MCF 10A (cell line): ENCODE measurements at regions not wholly inside any gene's neighbourhood (a gene's known extent, or its start where the extent isn't known, plus 50 kb on each side); places are given as distances from the start of the nearest gene placed in this dataset.

Experiments
- BruUV-seq: library from RNA; stranded (reverse); fragments of 400-500 nt; replicated peaks from 2 replicates; lab custom pipeline; 2021; lab: Mats Ljungman, UMichigan
- CTCF ChIA-PET: fragments of 300-600 bp; sonication (Branson Sonifier 250); formaldehyde crosslinking; extraction: SDS; loops from one replicate; lab custom pipeline; 2021; ENCODE audit warnings: antibody characterized with exemption, inconsistent platforms; lab: Yijun Ruan, JAX
- POLR2A ChIA-PET: fragments of 300-600, 350-650 bp; sonication (Branson Sonifier 250); formaldehyde crosslinking; extraction: SDS; loops from one replicate; lab custom pipeline; 2020; ENCODE audit warnings: antibody characterized with exemption, inconsistent platforms; lab: Yijun Ruan, JAX
- DNase-seq: peaks from one replicate; pipeline ENCODE4 v3.0.0-alpha.2; 2018; ENCODE audit not compliant: unreplicated experiment
- H3K27ac Mint-ChIP-seq: one replicate; pipeline ENCODE4 v1.8.0; 2022; ENCODE audit warnings: mild to moderate bottlenecking, low read depth, mixed read lengths; ENCODE audit not compliant: unreplicated experiment
- H3K27me3 Mint-ChIP-seq: one replicate; pipeline ENCODE4 v1.8.0; 2022; ENCODE audit warnings: mixed read lengths; ENCODE audit not compliant: insufficient read depth, unreplicated experiment
- H3K36me3 Mint-ChIP-seq: one replicate; pipeline ENCODE4 v1.8.0; 2022; ENCODE audit warnings: mild to moderate bottlenecking, moderate library complexity, mixed read lengths; ENCODE audit not compliant: insufficient read depth, unreplicated experiment
- H3K4me1 Mint-ChIP-seq: one replicate; pipeline ENCODE4 v1.8.0; 2022; ENCODE audit warnings: mixed read lengths; ENCODE audit not compliant: insufficient read depth, unreplicated experiment
- H3K4me3 Mint-ChIP-seq: one replicate; pipeline ENCODE4 v1.8.0; 2022; ENCODE audit warnings: mild to moderate bottlenecking, moderate library complexity, mixed read lengths; ENCODE audit not compliant: unreplicated experiment
- H3K9me3 Mint-ChIP-seq: one replicate; pipeline ENCODE4 v1.8.0; 2022; ENCODE audit warnings: mixed read lengths; ENCODE audit not compliant: unreplicated experiment
- intact Hi-C: fragments of 100-400 bp; cut with micrococcal nuclease; formaldehyde crosslinking; loops from 2 replicates; pipeline ENCODE4 v1.14.1; 2022
- TF ChIP-seq, protein P1 (sequence below): fragments of 200-600 bp; IDR thresholded peaks from one replicate; pipeline ENCODE4 v1.8.0; 2022; ENCODE audit warnings: antibody characterized with exemption, mild to moderate bottlenecking; ENCODE audit not compliant: unreplicated experiment

DNA sequence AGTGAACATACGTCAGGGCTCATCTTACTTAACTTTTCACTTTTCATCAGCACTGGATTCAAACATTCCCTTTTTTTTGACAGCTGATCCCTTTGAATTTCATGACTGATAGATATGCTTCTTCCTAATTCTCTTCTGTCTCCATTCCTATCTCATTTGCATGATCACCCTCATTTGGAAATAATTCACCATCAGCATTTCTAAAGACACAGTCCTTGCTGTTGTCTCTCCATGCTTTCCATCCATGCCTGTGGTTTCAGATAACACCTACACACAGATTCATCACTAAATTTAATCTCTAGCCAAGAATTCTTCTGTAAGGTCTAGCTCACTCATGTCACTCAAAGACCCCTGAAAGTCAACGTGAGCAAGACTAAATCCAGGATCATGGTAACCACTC is 228.4 kb upstream of the BTBD3 start:
- DNase-seq, result no peak
- intact Hi-C loops, result no loop called here
- Mint-ChIP-seq H3K9me3 (no peaks in the 10 kb centered on the region), H3K27ac (no peak overlapping the region), H3K27me3 (no peaks in the 10 kb centered on the region), H3K4me1 (no peaks in the 10 kb centered on the region), H3K4me3 (no peak overlapping the region), H3K36me3 (no peaks in the 10 kb centered on the region)
- BruUV-seq, result no TSS peak
- TF ChIP-seq, protein P1, sequence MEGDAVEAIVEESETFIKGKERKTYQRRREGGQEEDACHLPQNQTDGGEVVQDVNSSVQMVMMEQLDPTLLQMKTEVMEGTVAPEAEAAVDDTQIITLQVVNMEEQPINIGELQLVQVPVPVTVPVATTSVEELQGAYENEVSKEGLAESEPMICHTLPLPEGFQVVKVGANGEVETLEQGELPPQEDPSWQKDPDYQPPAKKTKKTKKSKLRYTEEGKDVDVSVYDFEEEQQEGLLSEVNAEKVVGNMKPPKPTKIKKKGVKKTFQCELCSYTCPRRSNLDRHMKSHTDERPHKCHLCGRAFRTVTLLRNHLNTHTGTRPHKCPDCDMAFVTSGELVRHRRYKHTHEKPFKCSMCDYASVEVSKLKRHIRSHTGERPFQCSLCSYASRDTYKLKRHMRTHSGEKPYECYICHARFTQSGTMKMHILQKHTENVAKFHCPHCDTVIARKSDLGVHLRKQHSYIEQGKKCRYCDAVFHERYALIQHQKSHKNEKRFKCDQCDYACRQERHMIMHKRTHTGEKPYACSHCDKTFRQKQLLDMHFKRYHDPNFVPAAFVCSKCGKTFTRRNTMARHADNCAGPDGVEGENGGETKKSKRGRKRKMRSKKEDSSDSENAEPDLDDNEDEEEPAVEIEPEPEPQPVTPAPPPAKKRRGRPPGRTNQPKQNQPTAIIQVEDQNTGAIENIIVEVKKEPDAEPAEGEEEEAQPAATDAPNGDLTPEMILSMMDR, result no peak
- CTCF ChIA-PET, result interaction anchor here (0.9 kb wide), 1 partner anchor 20 kb away, joined by 5 read pairs; no protein-coding TSS in a partner anchor
- POLR2A ChIA-PET, result no interaction called here

DNA sequence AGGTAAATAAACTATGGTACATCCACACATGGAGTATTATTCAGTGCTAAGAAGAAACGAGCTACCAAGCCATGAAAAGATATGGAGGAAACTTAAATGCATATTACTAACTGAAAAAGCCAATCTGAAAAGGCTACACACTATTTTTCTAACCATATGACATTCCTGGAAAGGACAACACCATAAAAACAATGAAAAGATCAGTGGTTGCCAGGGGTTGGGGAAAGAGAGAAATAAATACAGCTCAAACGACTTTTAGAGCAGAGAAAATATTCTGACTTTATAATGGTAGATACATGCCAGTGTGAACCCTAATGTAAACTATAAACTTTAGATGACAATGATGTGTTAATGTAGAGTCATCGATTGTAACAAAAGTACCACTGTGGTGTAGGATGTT is 225.9 kb upstream of the BTBD3 start:
- no peak overlapping the region for H3K27ac Mint-ChIP-seq
- DNase-seq, result no peak
- BruUV-seq, result no TSS peak
- ChIA-PET CTCF (interaction anchor here (0.7 to 1.1 kb wide), 2 partner anchors 8 to 485 kb away, joined by 3 to 4 read pairs; no protein-coding TSS in a partner anchor), POLR2A (interaction anchor here (0.5 to 0.8 kb wide), 3 partner anchors 243 to 573 kb away, joined by 3 read pairs; no protein-coding TSS in a partner anchor)
- H3K4me1 Mint-ChIP-seq, result no peaks in the 10 kb centered on the region
- TF ChIP-seq, protein P1, result no peak
- no peaks in the 10 kb centered on the region for H3K9me3 Mint-ChIP-seq
- H3K4me3 Mint-ChIP-seq, result no peak overlapping the region
- intact Hi-C loops, result no loop called here
- H3K36me3 Mint-ChIP-seq, result no peaks in the 10 kb centered on the region
- no peaks in the 10 kb centered on the region for H3K27me3 Mint-ChIP-seq

DNA sequence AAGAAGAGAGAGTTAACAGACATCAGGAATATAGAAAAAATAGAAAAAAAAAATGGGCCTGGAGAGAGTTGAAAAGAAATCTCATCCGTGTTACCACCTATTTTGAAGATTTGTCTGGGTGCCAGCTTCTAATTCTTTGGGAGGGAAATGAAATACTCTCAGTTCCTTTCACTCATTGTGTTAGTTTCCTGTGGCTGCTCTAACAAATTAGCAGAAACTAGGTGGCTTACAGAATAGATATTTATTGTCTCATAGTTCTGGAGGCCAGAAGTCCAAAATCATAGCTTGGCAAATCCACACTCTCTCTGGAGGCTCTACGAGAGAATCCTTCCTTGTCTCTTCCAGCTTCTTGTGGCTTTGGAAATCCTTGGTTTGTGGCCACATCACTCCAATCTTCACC is 225.1 kb upstream of the BTBD3 start:
- ChIA-PET POLR2A (interaction anchor here (0.5 to 0.8 kb wide), 5 partner anchors 13 to 1070 kb away, joined by 3 read pairs; no protein-coding TSS in a partner anchor), CTCF (interaction anchor here (0.6 to 1.2 kb wide), 6 partner anchors 9 to 655 kb away, joined by 3 to 9 read pairs (median 3); no protein-coding TSS in a partner anchor)
- no peaks in the 10 kb centered on the region for H3K36me3 Mint-ChIP-seq
- no peak overlapping the region for H3K27ac Mint-ChIP-seq
- no peaks in the 10 kb centered on the region for H3K4me1 Mint-ChIP-seq
- no peaks in the 10 kb centered on the region for H3K27me3 Mint-ChIP-seq
- H3K4me3 Mint-ChIP-seq, result no peak overlapping the region
- BruUV-seq, result no TSS peak
- intact Hi-C loops, result no loop called here
- TF ChIP-seq, protein P1, result no peak
- DNase-seq, result no peak
- no peaks in the 10 kb centered on the region for H3K9me3 Mint-ChIP-seq

DNA sequence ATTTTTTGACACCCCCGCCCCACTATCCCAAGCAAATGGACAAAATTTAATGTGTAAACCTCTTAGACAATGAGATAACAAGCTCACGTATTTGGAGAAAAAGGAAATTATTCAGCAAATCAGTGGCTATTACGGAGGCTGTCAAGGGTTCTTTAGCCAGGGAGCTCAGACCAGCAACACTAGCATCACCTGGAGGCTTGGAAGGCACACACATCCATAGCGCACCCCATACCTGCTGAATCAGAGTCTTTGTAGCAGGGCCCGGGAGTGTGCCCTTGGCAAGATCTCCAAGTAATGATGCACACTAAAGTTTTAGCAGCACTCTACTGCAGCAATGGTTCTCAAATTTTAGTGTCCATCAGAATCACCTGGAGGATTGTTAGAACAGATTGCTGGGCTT is 223.2 kb upstream of the BTBD3 start:
- H3K27me3 Mint-ChIP-seq, result no peaks in the 10 kb centered on the region
- TF ChIP-seq, protein P1, result no peak
- DNase-seq, result no peak
- no TSS peak for BruUV-seq
- intact Hi-C loops, result no loop called here
- no peaks in the 10 kb centered on the region for H3K36me3 Mint-ChIP-seq
- ChIA-PET CTCF (interaction anchor here (0.6 kb wide), 1 partner anchor 11 kb away, joined by 3 read pairs; no protein-coding TSS in a partner anchor), POLR2A (interaction anchor here (1.2 kb wide), 1 partner anchor 8 kb away, joined by 3 read pairs; no protein-coding TSS in a partner anchor)
- no peak overlapping the region for H3K27ac Mint-ChIP-seq
- no peaks in the 10 kb centered on the region for H3K9me3 Mint-ChIP-seq
- H3K4me3 Mint-ChIP-seq, result no peak overlapping the region
- H3K4me1 Mint-ChIP-seq, result no peaks in the 10 kb centered on the region
